ENCODE measurements at regions not wholly inside any gene's neighbourhood (a gene's known extent, or its start where the extent isn't known, plus 50 kb on each side); places are given as distances from the start of the nearest gene placed in this dataset.
"Not testable (repeated sequence)": the region's sequence is repeated elsewhere in the genome, so short reads cannot be mapped to it uniquely, and the experiment has no call there.

DNA sequence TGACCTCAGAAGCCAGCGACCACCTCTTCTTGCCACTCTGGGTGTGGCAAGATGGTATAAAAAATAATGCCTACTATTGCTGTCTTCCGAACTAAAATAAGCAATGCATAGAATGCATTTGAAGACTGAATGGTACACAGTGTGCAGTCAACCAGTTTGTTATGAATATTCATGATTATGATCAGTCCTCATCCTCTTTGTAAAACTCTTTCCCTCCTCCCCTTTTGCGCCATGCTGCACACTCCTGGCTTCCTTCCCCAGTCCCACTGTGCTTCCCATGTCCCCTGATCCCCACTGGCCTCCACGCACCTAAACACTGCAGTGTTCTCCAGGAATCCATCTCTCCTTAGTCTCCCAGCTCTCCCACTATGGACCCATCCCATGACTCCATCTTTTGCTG is 348.0 kb downstream of the SOX9 start:
- no peak overlapping the region for H3K4me3 Mint-ChIP-seq
- H3K27me3 Mint-ChIP-seq: no peaks in the 10 kb centered on the region
- H3K27ac Mint-ChIP-seq: no peak overlapping the region
- H3K36me3 Mint-ChIP-seq: no peaks in the 10 kb centered on the region
- no peaks in the 10 kb centered on the region for H3K4me1 Mint-ChIP-seq (ENCODE audit: low read depth)
- H3K9me3 Mint-ChIP-seq (ENCODE audit: low read depth): no peaks in the 10 kb centered on the region

GRCh38 chr17:72470121-72470705 is 349.4 kb downstream of the SOX9 start:
- H3K9me3 Mint-ChIP-seq (ENCODE audit: low read depth): no peaks in the 10 kb centered on the region
- H3K27me3 Mint-ChIP-seq: peaks cover 1% of the 10 kb centered on the region
- no peak overlapping the region for H3K4me3 Mint-ChIP-seq
- no peaks in the 10 kb centered on the region for H3K36me3 Mint-ChIP-seq
- H3K4me1 Mint-ChIP-seq (ENCODE audit: low read depth): no peaks in the 10 kb centered on the region
- H3K27ac Mint-ChIP-seq: no peak overlapping the region

DNA sequence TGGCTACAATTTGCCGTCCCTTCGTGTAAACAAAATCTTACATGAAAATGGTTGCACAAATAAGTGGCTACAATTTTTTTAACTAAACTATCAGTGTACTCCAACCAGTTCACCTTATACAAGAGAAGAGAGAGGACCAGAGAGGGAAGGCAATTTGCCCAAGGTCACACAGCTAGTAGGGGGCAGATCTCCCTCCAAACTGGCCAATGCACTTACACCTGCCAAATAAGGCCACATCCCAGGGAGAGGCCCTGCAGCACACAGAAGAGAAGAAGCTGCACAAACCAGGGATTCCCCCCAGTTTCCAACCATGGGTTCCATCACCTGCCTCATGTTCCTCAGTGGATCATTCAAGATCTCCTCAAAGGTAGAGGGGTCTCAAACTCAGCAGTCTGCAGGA is 349.9 kb downstream of the SOX9 start:
- Mint-ChIP-seq H3K4me1 (ENCODE audit: low read depth) (no peaks in the 10 kb centered on the region), H3K4me3 (no peak overlapping the region), H3K27ac (no peak overlapping the region), H3K36me3 (no peaks in the 10 kb centered on the region), H3K27me3 (peaks cover 1% of the 10 kb centered on the region), H3K9me3 (ENCODE audit: low read depth) (no peaks in the 10 kb centered on the region)

DNA sequence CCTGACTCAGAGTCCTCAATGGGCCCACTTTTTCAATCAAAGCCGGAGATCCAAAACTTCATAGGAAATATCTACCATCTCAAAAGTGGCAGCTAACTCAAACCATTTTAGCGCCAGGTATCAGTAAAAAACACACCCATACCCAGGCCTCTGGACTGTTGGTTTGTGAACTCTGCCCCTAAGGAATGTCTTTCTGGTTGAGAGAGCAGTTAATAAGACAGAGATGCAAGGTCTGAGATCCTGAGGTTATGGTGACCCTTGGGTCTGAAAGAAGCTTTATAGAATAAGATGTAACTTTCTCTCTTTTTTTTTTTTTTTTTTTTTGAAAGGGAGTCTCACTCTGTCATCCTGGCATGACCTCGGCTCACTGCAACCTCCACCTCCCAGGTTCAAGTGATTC is 350.5 kb downstream of the SOX9 start:
- Mint-ChIP-seq H3K27me3 (peaks cover 1% of the 10 kb centered on the region), H3K4me1 (ENCODE audit: low read depth) (no peaks in the 10 kb centered on the region), H3K36me3 (no peaks in the 10 kb centered on the region), H3K27ac (no peak overlapping the region), H3K9me3 (ENCODE audit: low read depth) (no peaks in the 10 kb centered on the region), H3K4me3 (no peak overlapping the region)

GRCh38 chr17:72472106-72472505 is 351.3 kb downstream of the SOX9 start:
- Mint-ChIP-seq H3K4me1 (ENCODE audit: low read depth) (no peaks in the 10 kb centered on the region), H3K9me3 (ENCODE audit: low read depth) (no peaks in the 10 kb centered on the region), H3K27me3 (peaks cover 4% of the 10 kb centered on the region), H3K36me3 (no peaks in the 10 kb centered on the region), H3K4me3 (no peak overlapping the region), H3K27ac (no peak overlapping the region)

DNA sequence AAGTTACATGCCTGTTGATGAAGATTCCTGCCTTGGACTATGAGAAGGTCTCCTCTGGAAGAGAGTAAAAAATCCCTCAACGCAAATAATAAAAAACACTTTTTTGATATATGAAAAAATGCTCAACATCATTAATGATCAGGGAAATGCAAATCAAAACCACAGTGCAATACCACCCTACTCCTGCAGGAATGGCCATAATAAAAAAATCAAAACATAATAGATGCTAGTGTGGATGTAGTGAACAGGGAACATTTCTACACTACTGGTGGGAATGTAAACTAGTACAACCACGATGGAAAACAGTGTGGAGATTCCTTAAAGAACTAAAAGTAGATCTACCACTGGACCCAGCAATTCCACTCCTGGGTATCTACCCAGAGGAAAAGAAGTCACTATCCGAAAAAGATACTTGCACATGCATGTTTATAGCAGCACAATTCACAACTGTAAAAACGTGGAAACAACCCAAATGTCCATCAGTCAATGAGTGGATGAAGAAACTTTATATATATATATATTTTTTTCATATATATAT is 352.1 kb downstream of the SOX9 start:
- not testable (repeated sequence) for H3K9me3 Mint-ChIP-seq (ENCODE audit: low read depth); H3K27me3 Mint-ChIP-seq; H3K27ac Mint-ChIP-seq; H3K4me3 Mint-ChIP-seq; H3K4me1 Mint-ChIP-seq (ENCODE audit: low read depth); H3K36me3 Mint-ChIP-seq

GRCh38 chr17:72474243-72474642 is 353.4 kb downstream of the SOX9 start:
- no peaks in the 10 kb centered on the region for H3K4me1 Mint-ChIP-seq (ENCODE audit: low read depth)
- no peaks in the 10 kb centered on the region for H3K36me3 Mint-ChIP-seq
- no peak overlapping the region for H3K27ac Mint-ChIP-seq
- H3K27me3 Mint-ChIP-seq: peaks cover 8% of the 10 kb centered on the region
- H3K9me3 Mint-ChIP-seq (ENCODE audit: low read depth): no peaks in the 10 kb centered on the region
- H3K4me3 Mint-ChIP-seq: no peak overlapping the region

DNA sequence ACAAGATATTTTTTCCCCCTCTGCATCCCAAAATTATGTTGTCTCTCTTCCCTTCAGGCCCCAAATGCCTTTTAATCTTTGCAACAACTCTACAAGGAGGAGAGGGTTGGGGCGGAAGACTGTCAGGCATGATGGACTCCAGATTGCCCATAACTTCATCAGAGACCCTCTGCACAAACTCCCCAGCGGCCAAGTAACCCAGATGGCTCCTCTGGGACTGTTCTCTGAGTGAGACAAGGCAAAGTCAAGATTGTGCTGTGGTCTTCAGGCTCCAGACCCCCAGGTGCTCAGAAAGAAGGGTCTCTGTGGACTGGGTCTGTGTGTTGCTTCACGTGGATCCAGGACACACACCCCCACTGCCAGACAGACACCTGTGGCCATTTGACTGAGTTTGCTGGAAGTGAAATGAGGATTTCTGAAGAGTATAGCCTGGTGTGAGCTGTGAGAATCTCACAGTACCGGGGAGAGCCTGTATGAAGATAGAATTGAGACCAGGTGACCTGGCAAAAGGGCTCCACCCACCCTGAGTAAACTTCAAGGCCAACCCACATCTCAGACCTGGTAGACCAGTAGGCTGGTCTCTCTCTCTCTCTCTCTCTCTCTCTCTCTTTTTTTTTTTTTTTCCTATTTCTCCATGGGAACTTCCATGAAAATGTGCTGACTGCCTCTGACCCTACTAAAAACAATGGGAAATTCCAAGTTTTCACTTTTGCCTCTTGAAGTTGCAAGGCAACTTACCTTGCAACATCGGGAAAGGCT is 354.1 kb downstream of the SOX9 start:
- Mint-ChIP-seq H3K27me3 (peaks cover 8% of the 10 kb centered on the region), H3K27ac (no peak overlapping the region), H3K4me1 (ENCODE audit: low read depth) (no peaks in the 10 kb centered on the region), H3K4me3 (no peak overlapping the region), H3K9me3 (ENCODE audit: low read depth) (no peaks in the 10 kb centered on the region), H3K36me3 (no peaks in the 10 kb centered on the region)

- Mint-ChIP-seq H3K4me1 (ENCODE audit: low read depth) (no peaks in the 10 kb centered on the region), H3K36me3 (no peaks in the 10 kb centered on the region), H3K9me3 (ENCODE audit: low read depth) (no peaks in the 10 kb centered on the region), H3K27me3 (peaks cover 8% of the 10 kb centered on the region), H3K4me3 (no peak overlapping the region), H3K27ac (no peak overlapping the region)
Observed at GRCh38 chr17:72476134-72476533, 355.3 kb downstream of the SOX9 start.

- no peaks in the 10 kb centered on the region for H3K4me1 Mint-ChIP-seq (ENCODE audit: low read depth)
- no peak overlapping the region for H3K27ac Mint-ChIP-seq
- no peaks in the 10 kb centered on the region for H3K36me3 Mint-ChIP-seq
- H3K9me3 Mint-ChIP-seq (ENCODE audit: low read depth): no peaks in the 10 kb centered on the region
- peaks cover 8% of the 10 kb centered on the region for H3K27me3 Mint-ChIP-seq
- H3K4me3 Mint-ChIP-seq: no peak overlapping the region
Observed at GRCh38 chr17:72476575-72476986, 355.8 kb downstream of the SOX9 start.

DNA sequence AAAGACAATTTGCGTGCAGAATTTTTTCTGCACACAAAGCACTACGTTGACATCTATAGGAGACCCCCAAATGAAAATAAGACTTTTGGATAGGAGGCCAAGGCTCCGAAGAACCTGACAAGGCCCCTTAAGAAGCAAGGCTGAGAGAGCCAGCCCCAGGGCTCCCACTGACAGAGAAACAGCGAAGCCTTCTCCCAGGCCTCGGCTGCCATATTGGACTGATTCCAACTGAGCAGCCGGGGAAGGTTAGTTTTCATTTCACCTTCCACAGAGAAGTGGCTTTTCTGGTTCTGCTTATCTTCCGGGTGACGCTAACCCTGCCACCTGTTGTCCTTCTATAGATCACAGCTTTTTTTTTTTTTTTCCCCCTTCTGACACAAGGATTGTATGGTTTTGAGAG is 356.7 kb downstream of the SOX9 start:
- Mint-ChIP-seq H3K27me3 (peaks cover 8% of the 10 kb centered on the region), H3K4me3 (no peak overlapping the region), H3K4me1 (ENCODE audit: low read depth) (no peaks in the 10 kb centered on the region), H3K27ac (no peak overlapping the region), H3K36me3 (no peaks in the 10 kb centered on the region), H3K9me3 (ENCODE audit: low read depth) (no peaks in the 10 kb centered on the region)

GRCh38 chr17:72479113-72479512 is 358.3 kb downstream of the SOX9 start:
- Mint-ChIP-seq H3K36me3 (no peaks in the 10 kb centered on the region), H3K4me1 (ENCODE audit: low read depth) (no peaks in the 10 kb centered on the region), H3K9me3 (ENCODE audit: low read depth) (no peaks in the 10 kb centered on the region), H3K27ac (no peak overlapping the region), H3K27me3 (peaks cover 9% of the 10 kb centered on the region), H3K4me3 (no peak overlapping the region)

- peaks cover 10% of the 10 kb centered on the region for H3K27me3 Mint-ChIP-seq
- H3K36me3 Mint-ChIP-seq: no peaks in the 10 kb centered on the region
- no peak overlapping the region for H3K27ac Mint-ChIP-seq
- H3K9me3 Mint-ChIP-seq (ENCODE audit: low read depth): no peaks in the 10 kb centered on the region
- no peak overlapping the region for H3K4me3 Mint-ChIP-seq
- no peaks in the 10 kb centered on the region for H3K4me1 Mint-ChIP-seq (ENCODE audit: low read depth)
Observed at GRCh38 chr17:72481572-72481971, 360.8 kb downstream of the SOX9 start.

DNA sequence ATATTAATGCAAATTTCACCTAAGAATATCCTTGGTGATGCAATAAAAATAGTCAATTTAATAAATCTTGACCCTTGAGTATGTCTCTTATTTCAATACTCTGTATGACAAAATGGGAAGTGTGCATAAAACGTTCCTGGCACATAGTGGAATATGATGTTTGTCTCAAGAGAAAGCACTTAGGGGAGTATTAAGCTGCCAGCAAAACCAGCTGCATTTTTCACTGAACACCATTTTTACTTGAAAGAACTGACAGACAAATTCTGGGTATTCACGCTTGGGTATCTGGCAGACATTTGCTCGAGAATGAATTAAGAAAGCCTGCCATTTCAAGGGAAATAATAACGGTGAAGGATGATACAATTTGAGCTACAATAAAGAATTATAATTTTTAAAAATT is 364.8 kb downstream of the SOX9 start:
- Mint-ChIP-seq H3K36me3 (no peaks in the 10 kb centered on the region), H3K27me3 (peaks cover 9% of the 10 kb centered on the region), H3K4me3 (no peak overlapping the region), H3K4me1 (ENCODE audit: low read depth) (no peaks in the 10 kb centered on the region), H3K27ac (no peak overlapping the region), H3K9me3 (ENCODE audit: low read depth) (peaks cover 4% of the 10 kb centered on the region)

DNA sequence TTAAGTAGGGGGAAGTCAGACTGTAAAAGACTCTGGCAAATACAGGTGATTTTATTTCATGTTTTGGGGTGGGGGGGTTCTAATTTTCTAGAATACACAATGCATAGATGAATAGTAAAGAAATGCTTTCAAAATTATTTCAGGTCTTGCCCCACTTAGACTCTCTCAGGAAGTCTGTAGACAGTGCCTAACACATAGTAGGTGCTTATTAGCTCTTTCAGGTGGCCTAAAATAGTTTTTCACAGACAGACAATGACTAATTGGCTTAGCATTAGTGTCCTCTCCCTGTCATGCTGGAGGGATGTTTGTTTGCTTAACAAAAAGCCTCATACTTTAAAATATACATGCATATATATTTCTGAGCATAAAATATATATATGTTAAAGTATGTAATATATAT is 366.0 kb downstream of the SOX9 start:
- no peaks in the 10 kb centered on the region for H3K36me3 Mint-ChIP-seq
- no peak overlapping the region for H3K4me3 Mint-ChIP-seq
- H3K27me3 Mint-ChIP-seq: peaks cover 9% of the 10 kb centered on the region
- H3K4me1 Mint-ChIP-seq (ENCODE audit: low read depth): no peaks in the 10 kb centered on the region
- H3K9me3 Mint-ChIP-seq (ENCODE audit: low read depth): peaks cover 4% of the 10 kb centered on the region
- no peak overlapping the region for H3K27ac Mint-ChIP-seq

All from activated naive CD8-positive, alpha-beta T cell (primary cell).